Activated CD4-positive, alpha-beta memory T cell treated with anti-CD3 and anti-CD28 coated beads, Interleukin-2, amount 10 ng/mL, durations not matched to agents 7 days and 5 days (primary cell): ENCODE measurements at regions not wholly inside any gene's neighbourhood (a gene's known extent, or its start where the extent isn't known, plus 50 kb on each side); places are given as distances from the start of the nearest gene placed in this dataset.

Source experiments
- CTCF ChIA-PET: fragments of 350-600 bp; sonication (Branson Sonifier 250); formaldehyde crosslinking; loops from one replicate; lab custom pipeline; 2021; ENCODE audit warnings: antibody characterized with exemption, inconsistent platforms; lab: Charles Lee
- POLR2A ChIA-PET: fragments of 350-600 bp; sonication (Branson Sonifier 250); formaldehyde crosslinking; loops from one replicate; lab custom pipeline; 2021; ENCODE audit warnings: antibody characterized with exemption; lab: Charles Lee
- DNase-seq: peaks from one replicate; pipeline ENCODE4 v3.0.0-alpha.2; 2020
- H3K27ac Mint-ChIP-seq: one replicate; pipeline ENCODE4 v1.8.0; 2021; ENCODE audit warnings: mild to moderate bottlenecking, mixed read lengths
- H3K27me3 Mint-ChIP-seq: one replicate; pipeline ENCODE4 v1.8.0; 2021; ENCODE audit warnings: mixed read lengths
- H3K36me3 Mint-ChIP-seq: one replicate; pipeline ENCODE4 v1.8.0; 2021; ENCODE audit warnings: low read depth, mixed read lengths
- H3K4me1 Mint-ChIP-seq: one replicate; pipeline ENCODE4 v1.8.0; 2021; ENCODE audit warnings: mixed read lengths
- H3K4me3 Mint-ChIP-seq: one replicate; pipeline ENCODE4 v1.8.0; 2021; ENCODE audit warnings: mild to moderate bottlenecking, mixed read lengths
- H3K9me3 Mint-ChIP-seq: one replicate; pipeline ENCODE4 v1.8.0; 2021; ENCODE audit warnings: mixed read lengths

DNA sequence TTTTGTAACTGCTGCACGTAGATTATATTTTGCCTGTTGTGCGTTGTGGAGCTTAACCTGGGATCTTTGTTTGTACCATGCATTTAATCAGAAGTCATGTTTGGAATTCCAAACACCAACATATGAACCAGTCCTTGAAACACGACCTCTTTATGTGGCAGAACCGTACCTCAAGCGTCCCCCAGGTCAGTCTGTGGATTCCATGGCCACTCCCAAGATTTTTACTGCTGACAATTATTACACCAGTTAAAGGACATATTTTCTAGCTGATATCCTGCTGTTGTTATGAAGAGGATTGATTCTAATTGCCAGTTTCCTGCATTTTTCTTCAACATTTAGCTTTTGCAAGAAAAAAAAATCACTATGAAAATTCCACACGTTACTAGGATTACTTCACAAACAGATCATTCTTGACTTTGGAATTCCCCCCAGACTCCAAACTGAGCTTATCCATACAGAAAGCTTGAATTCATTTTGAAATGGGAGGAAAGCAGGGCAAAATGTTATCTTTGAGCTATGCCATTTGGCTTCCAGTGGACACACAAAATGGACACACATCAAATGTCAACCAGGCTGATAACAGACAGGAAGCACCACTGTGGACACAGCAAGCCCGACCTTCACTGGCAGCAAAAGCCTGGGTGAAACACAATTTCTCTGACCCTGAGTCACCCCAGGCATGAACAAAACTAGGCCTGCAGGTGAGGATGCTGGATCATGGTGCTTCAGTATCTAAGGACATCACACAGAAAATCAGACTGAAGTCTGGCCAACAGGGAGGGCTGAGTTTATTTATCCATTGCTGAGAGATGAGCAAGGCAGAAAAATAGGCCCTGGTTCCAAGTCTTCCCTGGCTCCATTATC is 542.9 kb upstream of the JAG1 start:
- ChIA-PET POLR2A (no interaction called here), CTCF (no interaction called here)
- Mint-ChIP-seq H3K27me3 (no peaks in the 10 kb centered on the region), H3K27ac (no peak overlapping the region), H3K4me3 (no peak overlapping the region), H3K4me1 (no peaks in the 10 kb centered on the region), H3K9me3 (no peaks in the 10 kb centered on the region), H3K36me3 (no peaks in the 10 kb centered on the region)
- DNase-seq: no peak

DNA sequence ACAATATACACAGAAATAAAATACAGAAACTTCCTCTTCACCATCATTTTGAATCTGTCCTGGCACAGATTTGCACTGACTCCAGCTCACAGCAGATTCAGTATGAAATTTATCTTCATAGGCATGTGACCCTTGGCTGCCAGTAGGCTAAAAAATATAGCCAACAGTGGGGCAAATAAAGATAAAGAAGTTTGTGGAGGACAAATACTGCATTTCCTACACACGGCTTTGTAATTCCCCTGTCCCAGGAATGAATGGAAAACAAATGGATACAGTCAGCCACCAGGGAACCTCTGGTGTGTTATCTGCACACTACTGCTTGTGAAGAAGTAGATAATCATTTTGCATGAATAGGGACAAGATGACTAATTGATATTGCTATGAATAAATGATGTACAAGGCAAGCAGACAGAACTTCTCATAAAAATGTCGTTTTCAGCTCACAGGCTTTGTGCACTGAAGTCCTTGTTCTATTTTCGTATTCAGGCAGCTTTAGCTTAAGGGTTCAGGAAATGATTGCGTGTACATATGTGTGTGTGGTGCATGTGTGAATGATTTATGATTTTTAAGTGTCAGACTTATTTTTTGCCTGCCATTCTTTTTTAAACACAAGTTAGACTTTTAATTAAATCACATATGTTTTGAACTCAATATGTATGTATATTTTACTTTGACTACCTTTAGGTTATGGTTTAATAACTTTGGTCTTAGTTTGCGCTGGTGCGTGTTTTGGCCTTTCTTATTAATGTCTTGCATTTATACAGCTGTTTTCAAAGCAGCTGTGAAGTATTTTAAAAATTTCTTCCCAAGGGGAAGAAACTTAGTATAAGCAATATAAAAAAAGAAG is 543.8 kb upstream of the JAG1 start:
- no peak for DNase-seq
- Mint-ChIP-seq H3K36me3 (no peaks in the 10 kb centered on the region), H3K4me3 (no peak overlapping the region), H3K4me1 (no peaks in the 10 kb centered on the region), H3K27me3 (no peaks in the 10 kb centered on the region), H3K9me3 (no peaks in the 10 kb centered on the region), H3K27ac (no peak overlapping the region)
- POLR2A ChIA-PET: no interaction called here
- CTCF ChIA-PET: no interaction called here

DNA sequence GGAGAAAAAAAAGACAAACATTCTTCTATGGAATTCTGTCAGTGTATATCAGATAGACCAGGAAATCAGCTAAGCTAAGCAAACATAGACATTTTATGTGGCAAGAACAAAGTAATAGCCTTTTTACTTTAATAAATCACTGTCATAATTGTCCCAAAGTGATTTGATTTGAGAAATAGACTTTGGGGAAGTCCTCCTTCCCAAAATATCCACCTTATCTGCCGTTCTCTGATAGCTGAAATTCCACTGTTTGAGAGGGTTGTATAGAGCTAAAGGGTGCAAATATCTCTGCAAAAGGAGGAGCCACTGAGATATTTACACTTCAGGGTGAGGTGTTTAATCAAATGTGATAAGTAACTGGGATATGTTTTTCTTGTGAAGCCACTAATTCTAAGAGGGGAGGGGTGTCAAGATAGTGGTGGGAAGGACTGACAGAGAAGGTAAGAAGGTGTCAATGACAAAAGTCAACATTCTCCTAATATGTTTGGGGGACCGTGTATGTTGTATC is 544.4 kb upstream of the JAG1 start:
- H3K4me3 Mint-ChIP-seq: no peak overlapping the region
- no peaks in the 10 kb centered on the region for H3K9me3 Mint-ChIP-seq
- H3K27ac Mint-ChIP-seq: no peak overlapping the region
- H3K36me3 Mint-ChIP-seq: no peaks in the 10 kb centered on the region
- CTCF ChIA-PET: no interaction called here
- H3K27me3 Mint-ChIP-seq: no peaks in the 10 kb centered on the region
- POLR2A ChIA-PET: no interaction called here
- H3K4me1 Mint-ChIP-seq: no peaks in the 10 kb centered on the region
- no peak for DNase-seq

DNA sequence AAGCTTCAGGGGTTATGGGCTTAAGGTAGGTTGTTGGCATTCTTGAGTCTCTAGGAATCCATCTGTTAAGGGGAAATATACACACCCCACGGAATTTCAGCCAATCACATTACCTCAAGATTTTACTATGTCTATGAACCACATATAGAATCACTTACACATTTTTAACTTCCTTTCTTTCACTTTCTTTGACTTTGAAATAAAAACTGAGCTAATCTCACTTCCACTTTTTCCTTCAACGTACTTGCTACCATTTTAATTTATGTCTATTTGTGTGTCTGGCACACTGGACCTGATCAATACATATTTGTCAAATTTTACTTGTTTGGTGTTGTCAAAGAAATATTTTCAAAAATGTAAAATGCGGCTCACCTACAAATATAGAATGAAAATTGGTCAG is 545.4 kb upstream of the JAG1 start:
- Mint-ChIP-seq H3K27ac (no peak overlapping the region), H3K27me3 (no peaks in the 10 kb centered on the region), H3K9me3 (no peaks in the 10 kb centered on the region), H3K36me3 (no peaks in the 10 kb centered on the region), H3K4me3 (no peak overlapping the region), H3K4me1 (no peaks in the 10 kb centered on the region)
- no peak for DNase-seq
- ChIA-PET POLR2A (no interaction called here), CTCF (no interaction called here)

DNA sequence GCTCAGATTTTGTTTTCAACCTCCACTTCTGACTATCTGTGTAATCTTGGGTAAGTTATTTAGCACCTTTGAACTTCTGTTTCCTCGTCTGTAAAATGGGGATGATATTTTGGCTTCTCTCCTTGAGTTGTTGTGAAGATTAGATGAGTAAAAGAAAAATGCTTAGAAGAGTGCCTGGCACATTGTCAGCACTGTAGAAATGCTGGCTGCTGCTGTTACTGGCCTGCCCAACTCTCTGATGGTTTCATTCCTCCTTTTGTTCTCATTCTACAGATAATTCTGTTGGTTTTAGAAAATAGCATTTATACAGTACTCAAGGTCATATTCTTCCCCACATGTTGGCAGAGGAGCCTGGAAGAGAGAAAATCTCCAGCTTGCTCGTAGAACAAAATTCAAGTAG is 547.2 kb upstream of the JAG1 start:
- Mint-ChIP-seq H3K27me3 (no peaks in the 10 kb centered on the region), H3K36me3 (no peaks in the 10 kb centered on the region), H3K4me1 (no peaks in the 10 kb centered on the region), H3K4me3 (no peak overlapping the region), H3K9me3 (no peaks in the 10 kb centered on the region), H3K27ac (no peak overlapping the region)
- ChIA-PET CTCF (no interaction called here), POLR2A (no interaction called here)
- no peak for DNase-seq

DNA sequence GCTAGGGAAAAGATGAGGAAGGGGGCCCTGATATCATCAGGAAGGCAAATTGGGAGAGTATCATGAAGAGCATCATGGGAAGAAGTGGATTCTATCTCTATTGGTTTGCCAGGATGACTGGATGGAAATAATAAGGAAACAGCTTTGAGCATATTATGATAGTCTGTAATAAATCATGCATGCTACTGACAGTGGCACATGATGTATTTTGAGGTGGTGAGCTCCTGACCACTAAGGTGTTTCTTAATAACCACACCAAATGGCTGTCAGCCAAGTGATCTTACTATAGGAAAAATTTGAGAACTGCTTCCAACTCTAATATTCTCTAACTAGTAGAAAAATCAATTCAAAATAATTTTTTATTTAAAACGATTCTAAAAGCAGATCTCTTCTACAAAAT is 548.4 kb upstream of the JAG1 start:
- Mint-ChIP-seq H3K27ac (no peak overlapping the region), H3K4me1 (no peaks in the 10 kb centered on the region), H3K9me3 (no peaks in the 10 kb centered on the region), H3K4me3 (no peak overlapping the region), H3K27me3 (no peaks in the 10 kb centered on the region), H3K36me3 (no peaks in the 10 kb centered on the region)
- DNase-seq: no peak
- ChIA-PET POLR2A (no interaction called here), CTCF (no interaction called here)

DNA sequence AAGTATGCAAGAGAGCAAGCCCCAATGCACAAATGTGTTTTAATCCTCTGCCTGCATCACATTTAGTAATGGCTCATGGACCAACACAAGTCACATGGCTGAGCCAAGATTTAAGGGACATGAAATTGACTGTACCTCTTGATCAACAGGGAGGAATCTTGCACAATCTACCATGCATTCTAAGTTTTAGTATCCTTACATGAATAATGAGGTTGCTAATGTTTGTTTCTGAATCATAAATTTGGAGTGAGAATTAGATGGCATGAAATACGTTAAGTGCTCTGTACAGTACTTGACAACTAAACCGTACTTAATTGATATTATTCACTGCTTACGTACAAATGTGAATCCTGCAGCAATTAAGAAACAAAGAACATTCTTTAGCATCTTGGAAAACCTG is 553.8 kb upstream of the JAG1 start:
- Mint-ChIP-seq H3K27ac (no peak overlapping the region), H3K27me3 (no peaks in the 10 kb centered on the region), H3K4me1 (no peaks in the 10 kb centered on the region), H3K9me3 (no peaks in the 10 kb centered on the region), H3K36me3 (no peaks in the 10 kb centered on the region), H3K4me3 (no peak overlapping the region)
- ChIA-PET POLR2A (no interaction called here), CTCF (no interaction called here)
- DNase-seq: no peak

DNA sequence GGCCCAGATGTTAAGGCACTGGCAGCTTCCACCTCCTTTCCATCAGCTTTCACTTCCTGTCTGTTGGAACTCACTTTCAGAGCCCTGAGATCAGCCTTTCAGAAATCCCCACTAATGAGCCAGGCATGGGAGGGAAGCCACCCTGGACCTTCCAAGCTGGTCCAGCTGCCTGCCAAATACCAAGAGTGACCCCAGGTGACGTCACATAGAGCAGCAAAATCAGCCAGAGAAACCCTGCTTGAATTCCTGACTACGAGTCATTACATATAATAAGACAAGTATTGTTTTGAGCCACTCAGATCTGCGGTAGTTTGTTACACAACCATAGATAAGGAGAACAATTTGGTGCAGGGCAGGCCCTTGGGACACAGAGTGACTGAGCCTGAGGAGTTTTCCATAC is 556.0 kb upstream of the JAG1 start:
- Mint-ChIP-seq H3K36me3 (no peaks in the 10 kb centered on the region), H3K4me3 (no peak overlapping the region), H3K9me3 (no peaks in the 10 kb centered on the region), H3K27me3 (no peaks in the 10 kb centered on the region), H3K27ac (no peak overlapping the region), H3K4me1 (no peaks in the 10 kb centered on the region)
- DNase-seq: no peak
- ChIA-PET POLR2A (no interaction called here), CTCF (no interaction called here)

DNA sequence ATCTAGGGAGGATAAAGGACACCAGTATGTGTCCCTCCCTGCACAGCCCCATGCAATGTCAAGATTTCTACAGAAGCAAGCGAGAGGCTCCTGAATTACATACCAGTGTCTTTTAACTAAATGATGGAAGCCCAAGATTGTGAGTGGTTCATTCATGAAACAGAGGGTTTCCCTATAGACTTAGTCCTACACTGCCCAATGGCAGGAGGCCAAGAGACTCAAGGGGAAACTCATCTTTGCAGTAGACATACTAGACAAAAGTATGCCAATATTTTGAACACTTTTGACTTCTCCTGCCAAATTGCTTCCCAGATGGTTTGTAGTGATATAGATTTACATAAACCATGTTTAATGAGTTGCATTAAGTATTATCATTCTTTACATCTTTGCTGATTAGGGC is 557.2 kb upstream of the JAG1 start:
- Mint-ChIP-seq H3K9me3 (no peaks in the 10 kb centered on the region), H3K27me3 (no peaks in the 10 kb centered on the region), H3K4me3 (no peak overlapping the region), H3K4me1 (no peaks in the 10 kb centered on the region), H3K36me3 (no peaks in the 10 kb centered on the region), H3K27ac (no peak overlapping the region)
- DNase-seq: no peak
- ChIA-PET POLR2A (no interaction called here), CTCF (no interaction called here)

DNA sequence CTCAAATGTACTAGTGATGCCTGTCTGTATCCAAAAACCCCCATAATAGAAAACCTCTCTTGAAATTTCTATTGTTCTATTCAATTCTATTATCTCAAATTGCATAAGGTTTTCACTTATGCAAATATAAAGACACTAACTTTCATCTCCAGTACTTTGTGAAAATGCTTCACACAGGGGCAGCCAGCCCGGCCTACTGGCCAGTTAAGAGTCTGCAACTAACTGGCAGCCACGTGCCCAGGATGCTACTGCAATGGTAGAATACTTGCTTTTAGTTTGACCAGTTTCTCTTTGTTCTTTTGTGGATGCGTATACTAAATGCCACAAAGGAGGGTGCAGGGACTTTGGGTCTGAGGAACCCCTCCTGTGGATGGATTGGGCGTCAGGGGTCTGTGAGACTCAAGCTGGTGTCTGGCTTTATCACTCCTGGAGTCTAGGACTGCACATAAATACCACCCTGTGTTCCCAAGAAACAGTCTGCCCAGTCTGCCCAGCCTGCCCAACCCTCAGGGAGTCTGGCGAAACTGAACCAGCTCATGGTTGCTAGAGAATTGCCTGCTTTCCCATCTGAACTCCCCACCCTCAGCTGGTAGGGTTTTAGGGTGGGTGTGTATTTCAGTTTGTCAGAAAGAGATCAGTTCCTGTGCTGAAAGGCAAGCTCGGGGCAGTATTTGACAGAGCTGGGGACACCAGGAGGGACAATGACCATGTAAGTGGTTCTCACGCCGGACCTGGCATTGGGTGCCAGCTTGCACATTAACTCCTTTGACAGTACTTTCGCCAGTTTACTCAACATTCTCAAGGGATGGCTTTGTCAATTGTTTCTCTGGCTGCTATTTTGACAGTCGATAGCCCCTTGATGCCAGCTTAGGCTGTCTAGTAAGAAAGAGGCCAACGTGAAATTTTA is 558.2 kb upstream of the JAG1 start:
- Mint-ChIP-seq H3K4me3 (no peak overlapping the region), H3K4me1 (no peaks in the 10 kb centered on the region), H3K27ac (no peak overlapping the region), H3K36me3 (no peaks in the 10 kb centered on the region), H3K27me3 (no peaks in the 10 kb centered on the region), H3K9me3 (no peaks in the 10 kb centered on the region)
- ChIA-PET POLR2A (no interaction called here), CTCF (no interaction called here)
- no peak for DNase-seq

DNA sequence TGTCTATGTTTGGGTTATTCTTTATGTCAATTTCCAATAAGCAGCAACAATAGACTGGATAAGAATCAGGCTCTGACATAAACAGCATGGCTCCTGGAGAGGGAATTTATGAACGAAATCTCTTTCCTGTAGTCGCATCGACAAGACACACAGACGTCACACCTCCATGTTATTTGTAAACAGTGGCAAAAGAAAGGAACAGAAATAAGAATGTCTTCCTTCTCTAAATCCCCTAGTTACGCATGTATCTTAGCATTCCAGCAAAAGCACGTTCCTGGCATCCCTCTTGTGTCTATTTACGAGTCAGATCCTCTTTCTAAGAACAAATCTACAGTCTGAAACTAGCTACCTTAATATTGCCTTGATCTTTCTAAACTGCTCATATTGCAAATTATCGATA is 559.1 kb upstream of the JAG1 start:
- ChIA-PET POLR2A (no interaction called here), CTCF (no interaction called here)
- no peak for DNase-seq
- Mint-ChIP-seq H3K4me3 (no peak overlapping the region), H3K27me3 (no peaks in the 10 kb centered on the region), H3K27ac (no peak overlapping the region), H3K36me3 (no peaks in the 10 kb centered on the region), H3K4me1 (no peaks in the 10 kb centered on the region), H3K9me3 (no peaks in the 10 kb centered on the region)

DNA sequence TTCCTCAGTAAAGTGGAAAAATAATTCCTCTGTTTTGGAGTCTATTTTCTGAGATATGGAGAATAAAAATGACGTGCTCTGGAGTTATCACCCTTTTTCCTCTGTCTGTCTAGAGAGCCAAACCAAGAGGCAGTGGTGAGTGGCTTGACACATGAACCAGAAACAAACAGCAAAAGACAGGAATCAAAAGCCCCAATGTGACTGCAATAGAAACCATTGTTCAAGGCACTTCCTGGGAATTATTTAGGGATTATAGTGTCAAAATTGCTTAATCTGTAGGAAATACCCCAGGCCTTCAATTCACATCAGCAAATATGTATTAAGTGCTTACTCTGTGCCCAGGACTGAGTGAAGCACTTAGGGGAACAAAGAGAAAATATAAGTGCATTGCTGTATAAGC is 560.4 kb upstream of the JAG1 start:
- Mint-ChIP-seq H3K4me1 (no peaks in the 10 kb centered on the region), H3K27ac (no peak overlapping the region), H3K9me3 (no peaks in the 10 kb centered on the region), H3K27me3 (no peaks in the 10 kb centered on the region), H3K4me3 (no peak overlapping the region), H3K36me3 (no peaks in the 10 kb centered on the region)
- DNase-seq: no peak
- ChIA-PET CTCF (no interaction called here), POLR2A (no interaction called here)

DNA sequence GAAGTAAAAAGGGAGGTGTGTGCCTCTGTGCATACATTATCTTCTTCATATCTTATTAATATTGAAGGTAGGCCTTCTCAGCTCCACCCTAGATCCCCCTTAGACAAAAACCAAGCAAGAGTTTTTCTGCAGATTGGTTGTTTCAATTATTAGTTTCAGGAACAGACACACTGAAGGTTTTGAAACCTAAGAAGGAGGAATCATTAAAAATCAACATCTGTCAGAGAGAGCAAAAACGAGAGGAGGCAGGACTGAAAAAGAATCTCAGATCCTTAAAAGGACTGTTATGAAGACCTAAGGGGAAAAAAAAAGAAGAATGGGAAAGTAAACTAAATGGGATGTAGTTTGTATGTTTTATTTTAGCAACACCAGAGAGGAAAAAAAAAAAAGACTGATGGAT is 560.8 kb upstream of the JAG1 start:
- no peaks in the 10 kb centered on the region for H3K27me3 Mint-ChIP-seq
- H3K27ac Mint-ChIP-seq: no peak overlapping the region
- H3K4me3 Mint-ChIP-seq: no peak overlapping the region
- ChIA-PET CTCF (no interaction called here), POLR2A (no interaction called here)
- H3K4me1 Mint-ChIP-seq: no peaks in the 10 kb centered on the region
- H3K9me3 Mint-ChIP-seq: no peaks in the 10 kb centered on the region
- DNase-seq: no peak
- no peaks in the 10 kb centered on the region for H3K36me3 Mint-ChIP-seq
